IPS DF 4.7 (cell line): ENCODE measurements at regions not wholly inside any gene's neighbourhood (a gene's known extent, or its start where the extent isn't known, plus 50 kb on each side); places are given as distances from the start of the nearest gene placed in this dataset.

Experiments
- DNase-seq: peaks from one replicate; pipeline ENCODE4 v3.0.0-alpha.2; 2013; ENCODE audit warnings: low spot score; ENCODE audit errors: extremely low read depth

GRCh38 chr4:79088946-79089691 lies 149.9 kb upstream of the PAQR3 start:
- no peak for DNase-seq

DNA sequence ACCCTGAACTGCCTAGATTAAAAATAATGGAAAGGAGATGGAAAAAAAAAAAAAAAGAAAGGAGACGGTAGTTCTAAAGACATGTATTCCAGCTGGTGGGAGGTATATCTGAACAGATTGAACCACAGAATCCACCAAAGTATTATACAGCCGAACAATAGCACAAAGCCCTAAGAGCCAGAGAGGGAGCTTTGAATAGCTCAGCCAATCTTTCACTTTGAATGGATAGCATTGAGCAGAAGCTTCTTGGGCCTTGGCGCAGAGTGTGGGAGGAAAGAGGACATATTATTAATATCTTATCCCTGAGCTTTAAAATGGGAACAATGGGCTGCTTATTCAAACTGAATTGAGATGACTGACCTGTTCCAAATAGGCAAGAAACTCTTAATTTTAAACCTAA lies 147.8 kb upstream of the PAQR3 start:
- no peak for DNase-seq

GRCh38 chr4:79083406-79084010 lies 144.3 kb upstream of the PAQR3 start:
- peak; percentile 5 for DNase-seq

- no peak for DNase-seq
These were observed 143.8 kb upstream of the PAQR3 start for GRCh38 chr4:79082997-79083396.

DNA sequence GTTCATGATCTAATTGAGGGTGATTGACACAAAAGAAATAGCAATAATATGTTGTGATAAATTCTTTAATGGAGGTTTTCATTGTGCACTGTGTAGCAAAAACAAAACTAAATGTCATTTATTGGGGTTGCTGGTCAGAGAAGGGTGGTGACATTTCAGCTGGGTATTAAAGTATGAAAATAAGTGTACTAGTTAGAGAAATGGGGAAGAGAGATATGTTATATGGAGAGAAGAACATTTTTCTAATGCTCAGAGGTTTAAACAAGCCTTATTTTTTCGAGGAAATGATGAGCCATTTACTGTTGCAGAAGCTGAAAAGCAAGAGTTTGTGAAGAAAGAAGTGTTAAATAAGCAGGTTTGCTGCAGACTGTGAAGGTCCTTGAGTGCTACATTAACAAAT lies 142.7 kb upstream of the PAQR3 start:
- DNase-seq, result no peak

GRCh38 chr4:79078339-79078738 lies 139.1 kb upstream of the PAQR3 start:
- no peak for DNase-seq

- no peak for DNase-seq
These were observed 134.8 kb upstream of the PAQR3 start for GRCh38 chr4:79074040-79074439.

- DNase-seq, result no peak
These were observed 134.2 kb upstream of the PAQR3 start for GRCh38 chr4:79073471-79073870.

DNA sequence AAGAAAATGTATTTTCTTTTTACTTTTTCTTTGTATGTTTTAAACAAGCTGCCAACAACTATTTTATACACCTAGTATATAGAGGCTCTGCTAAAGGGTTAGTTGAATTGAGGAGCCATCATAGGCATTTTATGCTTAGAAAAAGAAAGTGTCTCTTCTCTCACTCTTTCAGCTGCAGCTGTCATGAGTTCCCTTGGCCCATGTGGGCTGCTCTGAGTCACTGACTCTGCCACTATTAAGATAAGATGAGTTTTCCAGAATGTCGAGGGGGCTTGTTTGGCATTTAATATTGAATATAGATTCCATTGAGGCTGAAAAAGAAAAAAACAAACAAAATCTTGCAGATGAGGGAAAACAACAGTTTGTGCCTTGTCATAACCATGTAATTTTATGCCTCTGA lies 126.0 kb upstream of the PAQR3 start:
- DNase-seq, result no peak

- DNase-seq, result no peak
These were observed 125.6 kb upstream of the PAQR3 start for GRCh38 chr4:79064806-79065205.

GRCh38 chr4:79059631-79060399 lies 120.6 kb upstream of the PAQR3 start:
- no peak for DNase-seq

DNA sequence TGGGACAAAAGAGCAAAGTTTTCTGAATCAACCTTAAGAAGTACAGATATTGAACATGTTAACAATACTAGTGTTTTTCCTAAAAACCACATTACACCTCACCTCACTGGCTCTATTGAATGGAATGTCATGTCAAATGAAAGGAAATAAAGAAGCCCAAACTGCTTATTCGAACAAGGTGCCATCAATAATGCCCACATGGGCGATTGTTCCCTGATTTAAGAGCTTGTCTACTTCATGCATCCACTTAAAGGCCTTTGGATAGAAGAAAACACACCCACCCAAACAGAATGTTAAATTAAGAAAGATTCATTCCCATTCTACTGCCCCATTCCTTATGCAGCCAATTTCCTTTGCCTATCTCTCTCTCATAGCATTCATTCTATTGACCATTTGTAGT lies 118.5 kb upstream of the PAQR3 start:
- DNase-seq, result no peak

DNA sequence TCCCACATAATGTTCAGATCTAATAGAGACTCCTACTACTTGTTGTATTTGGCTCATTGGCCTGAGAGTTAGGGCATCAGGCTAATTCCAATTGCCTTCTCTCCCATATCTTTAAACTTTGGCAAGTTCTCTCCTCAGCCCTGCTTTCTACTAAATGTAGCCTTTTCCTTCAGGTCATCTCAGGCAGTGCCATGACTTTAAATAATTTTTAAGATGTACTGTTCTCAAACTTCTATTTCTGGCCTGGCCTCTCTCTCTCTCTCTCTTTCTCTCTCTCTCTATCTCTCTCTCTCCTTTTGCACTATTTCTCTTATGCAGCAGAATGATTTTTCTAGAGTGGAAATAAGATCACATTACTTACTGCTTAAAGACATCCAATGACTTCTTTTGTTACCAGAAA lies 114.5 kb upstream of the PAQR3 start:
- no peak for DNase-seq

DNA sequence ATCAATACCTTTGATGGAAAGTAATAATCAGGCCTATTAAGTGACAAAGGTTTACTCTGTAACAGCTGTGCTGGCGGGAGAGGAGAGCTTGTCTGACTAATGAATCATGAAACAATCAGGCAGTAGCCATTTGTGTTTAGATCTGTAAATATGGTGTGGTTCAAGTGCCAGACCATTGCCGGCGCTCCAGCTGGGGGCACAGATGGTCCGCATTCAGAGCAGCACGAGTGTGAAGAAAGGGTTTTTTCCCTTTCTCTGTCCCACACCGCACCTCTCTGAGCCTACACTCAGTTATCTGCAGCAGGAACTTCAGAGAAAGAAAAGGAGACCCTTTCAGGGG lies 111.3 kb upstream of the PAQR3 start:
- no peak for DNase-seq

DNA sequence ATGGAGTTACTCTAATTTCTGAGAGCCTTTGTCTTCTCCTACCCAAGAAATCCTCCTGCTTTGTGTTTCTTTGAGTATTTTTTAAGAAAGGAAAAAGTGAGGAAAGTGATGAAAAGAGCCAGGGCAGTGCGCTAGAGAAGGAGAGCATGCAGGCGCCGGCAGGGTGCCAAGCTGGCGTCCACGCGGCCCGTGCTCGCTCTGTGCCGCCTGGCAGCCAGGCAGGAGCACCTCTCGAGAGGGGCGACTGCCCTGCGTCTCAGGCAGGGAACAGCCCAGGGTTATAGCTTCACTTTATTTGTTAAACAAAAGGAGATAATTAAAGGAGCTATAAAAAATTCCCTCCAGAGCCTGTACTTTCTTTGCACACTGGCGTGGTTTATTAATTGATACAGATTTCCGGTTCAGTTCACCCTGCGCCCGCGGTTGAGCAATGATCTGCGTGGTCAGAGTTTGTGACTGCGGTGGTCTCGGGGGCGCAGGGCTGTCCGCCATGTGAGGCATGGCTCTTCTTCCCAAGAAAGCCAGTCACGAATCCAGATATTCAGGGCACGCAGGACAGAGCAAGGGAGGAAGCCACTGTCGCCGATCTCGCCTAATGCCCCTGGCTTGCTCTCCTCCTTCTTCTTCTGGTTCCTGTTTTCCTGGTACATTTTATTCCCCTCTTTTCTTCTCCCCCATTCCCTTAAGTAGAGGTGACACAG lies 110.8 kb upstream of the PAQR3 start:
- no peak for DNase-seq

DNA sequence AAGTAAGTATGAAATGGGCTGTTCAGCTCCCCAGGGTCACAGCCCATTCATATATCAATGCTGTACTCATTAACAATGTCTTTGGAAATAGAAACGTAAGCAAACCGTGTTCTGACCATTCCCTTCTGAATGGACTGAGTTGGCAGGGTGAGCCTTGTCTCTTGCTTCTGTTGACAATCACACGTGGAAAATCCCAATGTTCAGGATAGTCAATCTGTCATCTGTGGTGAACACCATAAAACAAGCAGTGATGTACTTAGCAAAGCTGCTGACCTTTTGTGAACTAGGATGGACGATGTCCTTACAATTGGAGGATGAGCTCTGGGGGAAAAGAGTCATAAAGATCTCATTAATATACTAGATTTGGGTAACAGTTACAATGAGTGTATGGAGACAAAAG lies 109.6 kb upstream of the PAQR3 start:
- no peak for DNase-seq

- no peak for DNase-seq
These were observed 108.1 kb upstream of the PAQR3 start for GRCh38 chr4:79047316-79047715.

- no peak for DNase-seq
These were observed 106.9 kb upstream of the PAQR3 start for GRCh38 chr4:79046016-79046592.

GRCh38 chr4:79044141-79044659 lies 105.0 kb upstream of the PAQR3 start:
- DNase-seq, result no peak

GRCh38 chr4:79043138-79043537 lies 103.9 kb upstream of the PAQR3 start:
- no peak for DNase-seq

GRCh38 chr4:79042079-79042674 lies 102.9 kb upstream of the PAQR3 start:
- DNase-seq, result no peak
